ENCODE measurements at regions not wholly inside any gene's neighbourhood (a gene's known extent, or its start where the extent isn't known, plus 50 kb on each side); places are given as distances from the start of the nearest gene placed in this dataset.

GRCh38 chr4:98765771-98766170, 107.4 kb upstream of the TSPAN5 start:
- POLR2A ChIA-PET = no interaction called here
- no TSS peak for BruUV-seq (replicated peaks)
- DNase-seq (ENCODE audit: low read depth, low spot score) (no peak), ATAC-seq (no peak)
- H3K27me3 ChIP-seq (ENCODE audit: control insufficient read depth, insufficient read depth, low read length) = no peaks in the 10 kb centered on the region
- no peak overlapping the region for H3K27ac ChIP-seq (ENCODE audit: low read length)
- TF ChIP-seq SIN3A (IDR thresholded peaks at IDR 0.05; ENCODE audit: borderline replicate concordance, insufficient read depth, low read depth, low read length) (no peak), POLR2AphosphoS5 (IDR thresholded peaks at IDR 0.05; ENCODE audit: low read depth, low read length) (no peak), CTCF (IDR thresholded peaks at IDR 0.05) (no peak), TCF7L2 (IDR thresholded peaks at IDR 0.05; ENCODE audit: low read depth, low read length) (no peak)
- TF ChIP-seq, protein P1, sequence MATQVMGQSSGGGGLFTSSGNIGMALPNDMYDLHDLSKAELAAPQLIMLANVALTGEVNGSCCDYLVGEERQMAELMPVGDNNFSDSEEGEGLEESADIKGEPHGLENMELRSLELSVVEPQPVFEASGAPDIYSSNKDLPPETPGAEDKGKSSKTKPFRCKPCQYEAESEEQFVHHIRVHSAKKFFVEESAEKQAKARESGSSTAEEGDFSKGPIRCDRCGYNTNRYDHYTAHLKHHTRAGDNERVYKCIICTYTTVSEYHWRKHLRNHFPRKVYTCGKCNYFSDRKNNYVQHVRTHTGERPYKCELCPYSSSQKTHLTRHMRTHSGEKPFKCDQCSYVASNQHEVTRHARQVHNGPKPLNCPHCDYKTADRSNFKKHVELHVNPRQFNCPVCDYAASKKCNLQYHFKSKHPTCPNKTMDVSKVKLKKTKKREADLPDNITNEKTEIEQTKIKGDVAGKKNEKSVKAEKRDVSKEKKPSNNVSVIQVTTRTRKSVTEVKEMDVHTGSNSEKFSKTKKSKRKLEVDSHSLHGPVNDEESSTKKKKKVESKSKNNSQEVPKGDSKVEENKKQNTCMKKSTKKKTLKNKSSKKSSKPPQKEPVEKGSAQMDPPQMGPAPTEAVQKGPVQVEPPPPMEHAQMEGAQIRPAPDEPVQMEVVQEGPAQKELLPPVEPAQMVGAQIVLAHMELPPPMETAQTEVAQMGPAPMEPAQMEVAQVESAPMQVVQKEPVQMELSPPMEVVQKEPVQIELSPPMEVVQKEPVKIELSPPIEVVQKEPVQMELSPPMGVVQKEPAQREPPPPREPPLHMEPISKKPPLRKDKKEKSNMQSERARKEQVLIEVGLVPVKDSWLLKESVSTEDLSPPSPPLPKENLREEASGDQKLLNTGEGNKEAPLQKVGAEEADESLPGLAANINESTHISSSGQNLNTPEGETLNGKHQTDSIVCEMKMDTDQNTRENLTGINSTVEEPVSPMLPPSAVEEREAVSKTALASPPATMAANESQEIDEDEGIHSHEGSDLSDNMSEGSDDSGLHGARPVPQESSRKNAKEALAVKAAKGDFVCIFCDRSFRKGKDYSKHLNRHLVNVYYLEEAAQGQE (IDR thresholded peaks at IDR 0.05; ENCODE audit: insufficient read depth in 1 of 2, low read depth in 2 of 2, low read length in 1 of 2) = no peak
- H3K9me3 ChIP-seq (ENCODE audit: control insufficient read depth, insufficient read depth, low read depth, low read length) = peaks cover 13% of the 10 kb centered on the region; the same call in 1 of the 2 replicates
- H3K36me3 ChIP-seq (ENCODE audit: control insufficient read depth, insufficient read depth, low read length) = no peaks in the 10 kb centered on the region
- CTCF ChIA-PET = no interaction called here
- H3K4me1 ChIP-seq (ENCODE audit: control insufficient read depth, insufficient read depth, low read length) = no peaks in the 10 kb centered on the region
- in situ Hi-C loops (cut with HindIII; ENCODE audit: low pct_unique_long_range_greater_than_20kb, low sequenced_read_pairs) = no loop called here
- no peak overlapping the region for H3K4me3 ChIP-seq (ENCODE audit: low read depth in 2 of 2, low read length in 2 of 2)
- intact Hi-C loops (cut with micrococcal nuclease; ENCODE audit: unreplicated experiment) = no loop called here

GRCh38 chr4:98758182-98758581, 99.8 kb upstream of the TSPAN5 start:
- ATAC-seq (no peak), DNase-seq (ENCODE audit: low read depth, low spot score) (no peak)
- Histone ChIP-seq H3K27me3 (ENCODE audit: control insufficient read depth, insufficient read depth, low read length) (no peaks in the 10 kb centered on the region), H3K36me3 (ENCODE audit: control insufficient read depth, insufficient read depth, low read length) (no peaks in the 10 kb centered on the region), H3K4me3 (ENCODE audit: low read depth in 2 of 2, low read length in 2 of 2) (no peak overlapping the region), H3K27ac (ENCODE audit: low read length) (no peak overlapping the region), H3K4me1 (ENCODE audit: control insufficient read depth, insufficient read depth, low read length) (no peaks in the 10 kb centered on the region), H3K9me3 (ENCODE audit: control insufficient read depth, insufficient read depth, low read depth, low read length) (no peaks in the 10 kb centered on the region)
- ChIA-PET CTCF (no interaction called here), POLR2A (no interaction called here)
- in situ Hi-C loops (cut with HindIII; ENCODE audit: low pct_unique_long_range_greater_than_20kb, low sequenced_read_pairs) (no loop called here), intact Hi-C loops (cut with micrococcal nuclease; ENCODE audit: unreplicated experiment) (no loop called here)
- TF ChIP-seq SIN3A (IDR thresholded peaks at IDR 0.05; ENCODE audit: borderline replicate concordance, insufficient read depth, low read depth, low read length) = no peak
- no peak for TF ChIP-seq TCF7L2 (IDR thresholded peaks at IDR 0.05; ENCODE audit: low read depth, low read length)
- TF ChIP-seq, protein P1 (IDR thresholded peaks at IDR 0.05; ENCODE audit: insufficient read depth in 1 of 2, low read depth in 2 of 2, low read length in 1 of 2) = no peak
- TF ChIP-seq CTCF (IDR thresholded peaks at IDR 0.05) = no peak
- no peak for TF ChIP-seq POLR2AphosphoS5 (IDR thresholded peaks at IDR 0.05; ENCODE audit: low read depth, low read length)
- BruUV-seq (replicated peaks) = no TSS peak

Measured in Panc1 (cell line).